Brain microvascular endothelial cell (primary cell): ENCODE measurements at regions not wholly inside any gene's neighbourhood (a gene's known extent, or its start where the extent isn't known, plus 50 kb on each side); places are given as distances from the start of the nearest gene placed in this dataset.

Experiments used
- DNase-seq: peaks from one replicate; pipeline ENCODE4 v3.0.0-alpha.2; 2020
- H3K27ac ChIP-seq: fragments of 250-450 bp; sonication (Bioruptor Pico); 2 replicates; pipeline ENCODE4 v1.5.1; 2020; ENCODE audit warnings: mild to moderate bottlenecking, moderate library complexity
- H3K27me3 ChIP-seq: fragments of 250-450 bp; sonication (Bioruptor Pico); replicated peaks from 2 replicates; pipeline ENCODE4 v1.5.1; 2020; ENCODE audit warnings: mild to moderate bottlenecking
- H3K36me3 ChIP-seq: fragments of 250-450 bp; sonication (Bioruptor Pico); replicated peaks from 2 replicates; pipeline ENCODE4 v1.5.1; 2020; ENCODE audit warnings: mild to moderate bottlenecking
- H3K4me3 ChIP-seq: 2 replicates; pipeline ENCODE4 v1.5.1; 2011; ENCODE audit warnings: low read depth, mild to moderate bottlenecking, control low read depth, low read length, moderate library complexity
- in situ Hi-C: cut with HindIII; loops from 2 replicates; pipeline ENCODE4 v1.10.0; 2017; ENCODE audit warnings: low sequenced_read_pairs, low pct_ligation_motif_present
- TF ChIP-seq, protein P1 (sequence below): IDR thresholded peaks from 2 replicates; pipeline ENCODE4 v1.5.1; 2011; ENCODE audit warnings: low read depth, mild to moderate bottlenecking, moderate library complexity, low read length, control low read depth, inconsistent platforms; ENCODE audit errors: missing control alignments

DNA sequence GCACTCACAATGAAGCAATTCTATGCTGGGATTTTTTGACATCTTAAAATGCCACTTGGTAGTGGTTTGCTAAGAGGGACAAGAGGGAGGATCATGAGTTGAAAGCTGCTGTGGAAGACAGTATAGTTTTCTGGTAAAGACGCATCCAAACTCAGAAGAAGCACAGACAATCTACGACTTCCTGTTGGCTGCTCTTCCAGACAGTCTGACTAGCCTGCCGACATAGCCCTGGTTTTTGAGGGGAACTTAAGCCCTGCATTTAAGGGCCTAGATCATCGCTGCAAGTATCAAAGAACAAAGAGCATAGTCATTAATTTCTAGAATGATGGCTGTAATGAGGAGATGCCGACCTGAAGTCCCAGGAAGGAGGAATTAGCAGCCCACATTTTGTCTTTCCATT lies 99.9 kb upstream of the IKZF1 start:
- no peaks in the 10 kb centered on the region for H3K27me3 ChIP-seq
- H3K36me3 ChIP-seq, result no peaks in the 10 kb centered on the region
- TF ChIP-seq, protein P1, sequence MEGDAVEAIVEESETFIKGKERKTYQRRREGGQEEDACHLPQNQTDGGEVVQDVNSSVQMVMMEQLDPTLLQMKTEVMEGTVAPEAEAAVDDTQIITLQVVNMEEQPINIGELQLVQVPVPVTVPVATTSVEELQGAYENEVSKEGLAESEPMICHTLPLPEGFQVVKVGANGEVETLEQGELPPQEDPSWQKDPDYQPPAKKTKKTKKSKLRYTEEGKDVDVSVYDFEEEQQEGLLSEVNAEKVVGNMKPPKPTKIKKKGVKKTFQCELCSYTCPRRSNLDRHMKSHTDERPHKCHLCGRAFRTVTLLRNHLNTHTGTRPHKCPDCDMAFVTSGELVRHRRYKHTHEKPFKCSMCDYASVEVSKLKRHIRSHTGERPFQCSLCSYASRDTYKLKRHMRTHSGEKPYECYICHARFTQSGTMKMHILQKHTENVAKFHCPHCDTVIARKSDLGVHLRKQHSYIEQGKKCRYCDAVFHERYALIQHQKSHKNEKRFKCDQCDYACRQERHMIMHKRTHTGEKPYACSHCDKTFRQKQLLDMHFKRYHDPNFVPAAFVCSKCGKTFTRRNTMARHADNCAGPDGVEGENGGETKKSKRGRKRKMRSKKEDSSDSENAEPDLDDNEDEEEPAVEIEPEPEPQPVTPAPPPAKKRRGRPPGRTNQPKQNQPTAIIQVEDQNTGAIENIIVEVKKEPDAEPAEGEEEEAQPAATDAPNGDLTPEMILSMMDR, result no peak
- in situ Hi-C loops, result no loop called here
- H3K4me3 ChIP-seq, result no peak overlapping the region
- no peak overlapping the region for H3K27ac ChIP-seq
- DNase-seq, result no peak

DNA sequence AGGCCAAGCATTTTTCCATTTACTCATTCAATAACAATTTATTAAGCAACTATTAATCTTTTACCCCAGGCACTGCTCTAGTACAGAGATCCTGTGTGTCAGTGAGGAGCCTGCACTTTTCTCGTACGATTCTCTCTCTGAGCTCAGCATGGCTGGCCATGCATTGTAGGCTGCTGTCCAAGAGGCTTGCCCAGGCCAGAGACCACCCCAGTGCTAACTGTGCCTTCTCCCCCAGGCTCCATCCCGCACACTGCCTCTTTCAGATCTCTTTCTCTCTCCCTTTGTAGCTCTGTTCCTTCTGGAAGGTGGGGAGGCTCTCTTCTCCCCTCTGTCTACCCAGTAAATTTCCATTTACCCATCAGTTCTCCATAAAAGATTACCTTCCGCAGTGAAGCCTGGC lies 101.0 kb upstream of the IKZF1 start:
- Histone ChIP-seq H3K4me3 (no peak overlapping the region), H3K36me3 (no peaks in the 10 kb centered on the region), H3K27me3 (no peaks in the 10 kb centered on the region), H3K27ac (no peak overlapping the region)
- TF ChIP-seq, protein P1, result no peak
- in situ Hi-C loops, result no loop called here
- DNase-seq, result no peak

- in situ Hi-C loops, result no loop called here
- Histone ChIP-seq H3K27me3 (no peaks in the 10 kb centered on the region), H3K27ac (no peak overlapping the region), H3K36me3 (no peaks in the 10 kb centered on the region), H3K4me3 (no peak overlapping the region)
- no peak for DNase-seq
- TF ChIP-seq, protein P1, result no peak
Observed at GRCh38 chr7:50202052-50202555, 102.4 kb upstream of the IKZF1 start.

- Histone ChIP-seq H3K4me3 (no peak overlapping the region), H3K36me3 (no peaks in the 10 kb centered on the region), H3K27me3 (no peaks in the 10 kb centered on the region), H3K27ac (no peak overlapping the region)
- DNase-seq, result no peak
- TF ChIP-seq, protein P1, result no peak
- in situ Hi-C loops, result no loop called here
Observed at GRCh38 chr7:50199824-50200223, 104.7 kb upstream of the IKZF1 start.

GRCh38 chr7:50197549-50197948 lies 104.5 kb upstream of the ZPBP start:
- TF ChIP-seq, protein P1, result no peak
- H3K27me3 ChIP-seq, result no peaks in the 10 kb centered on the region
- no peak overlapping the region for H3K4me3 ChIP-seq
- H3K36me3 ChIP-seq, result no peaks in the 10 kb centered on the region
- DNase-seq, result no peak
- in situ Hi-C loops, result no loop called here
- H3K27ac ChIP-seq, result no peak overlapping the region

DNA sequence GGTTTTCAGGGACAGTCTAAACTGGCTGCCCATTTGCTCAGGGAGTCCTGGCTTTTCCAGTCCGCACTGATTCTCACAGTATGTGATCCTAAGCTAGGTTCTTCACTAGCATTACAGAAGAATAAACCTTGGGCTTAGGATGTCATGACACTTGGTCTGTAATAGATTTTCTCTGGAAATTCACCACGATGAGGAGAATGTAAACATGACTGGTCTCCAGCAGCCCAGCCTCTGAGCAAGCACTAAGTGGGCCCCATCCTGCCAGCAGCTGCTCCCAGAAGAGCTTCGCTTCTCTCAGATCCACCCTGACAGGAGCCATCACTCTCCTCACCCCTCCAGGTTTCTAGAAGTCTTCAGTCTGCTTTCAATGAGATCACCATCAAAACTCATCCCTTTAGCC lies 103.7 kb upstream of the ZPBP start:
- Histone ChIP-seq H3K27me3 (no peaks in the 10 kb centered on the region), H3K27ac (no peak overlapping the region), H3K36me3 (no peaks in the 10 kb centered on the region), H3K4me3 (no peak overlapping the region)
- TF ChIP-seq, protein P1, result no peak
- no peak for DNase-seq
- in situ Hi-C loops, result no loop called here
